Fibroblast of lung (primary cell): ENCODE measurements at regions not wholly inside any gene's neighbourhood (a gene's known extent, or its start where the extent isn't known, plus 50 kb on each side); places are given as distances from the start of the nearest gene placed in this dataset.

Experiments used
- CTCF ChIP-seq, 2 donors: IDR thresholded peaks in 1 of 2; conservative IDR thresholded peaks in 1 of 2; 1 replicate in 1 of 2; 2 replicates in 1 of 2; pipeline ENCODE4 v1.5.1; 2011 to 2012; ENCODE audit warnings: low read length in 2 of 2, control low read depth in 1 of 2, inconsistent platforms in 1 of 2, low read depth in 1 of 2, mild to moderate bottlenecking in 1 of 2
- EZH2 ChIP-seq: IDR thresholded peaks from 2 replicates; pipeline ENCODE4 v1.5.1; 2012; ENCODE audit warnings: low read length, control low read depth, mild to moderate bottlenecking; ENCODE audit errors: missing control alignments

DNA sequence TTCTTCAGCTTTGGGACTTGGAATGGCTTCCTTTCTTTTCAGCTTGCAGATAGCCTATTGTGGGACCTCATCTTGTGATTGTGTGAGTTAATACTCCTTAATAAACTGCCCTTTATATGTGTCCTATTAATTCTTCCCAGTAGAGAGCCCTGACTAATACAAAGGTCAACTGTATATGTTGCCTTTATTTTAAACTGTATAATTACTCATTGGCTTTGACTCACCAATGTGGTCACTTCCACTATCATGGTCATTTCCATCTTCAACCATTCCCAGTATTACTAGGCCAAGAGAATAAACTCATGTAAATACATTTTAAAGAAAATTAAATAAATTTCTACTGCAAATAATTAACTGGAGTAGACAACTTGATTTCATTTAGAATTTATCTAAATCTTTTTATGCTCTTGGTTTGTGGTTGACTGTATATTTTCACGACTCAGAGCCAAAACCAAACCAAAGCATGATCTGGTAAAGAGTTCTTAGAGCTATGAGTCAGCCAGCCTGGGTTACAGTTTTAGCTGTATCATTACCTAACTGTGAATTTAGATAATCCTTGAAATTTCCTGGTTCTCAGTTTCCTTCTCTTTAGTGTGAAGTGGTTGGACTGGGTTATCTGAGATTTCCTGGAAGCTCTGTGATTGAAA, 188.4 kb downstream of the PPP1R3A start:
- TF ChIP-seq EZH2 (no peak), CTCF (conservative IDR thresholded peaks at IDR 0.05 in 1 of 2, IDR thresholded peaks at IDR 0.05 in 1 of 2; ENCODE audit: low read depth in 1 of 2, low read length in 2 of 2) (no peak)
